ENCODE measurements at regions not wholly inside any gene's neighbourhood (a gene's known extent, or its start where the extent isn't known, plus 50 kb on each side); places are given as distances from the start of the nearest gene placed in this dataset.
A peak's percentile ranks its signal among the peaks of the same experiment; 100 is the strongest.

GRCh38 chr6:170203212-170203611 lies 87.7 kb downstream of the DLL1 start:
- Histone ChIP-seq H3K4me3 (ENCODE audit: low read depth, low read length) (no peak overlapping the region), H3K27me3 (ENCODE audit: control insufficient read depth, insufficient read depth, low read length) (no peaks in the 10 kb centered on the region), H3K36me3 (ENCODE audit: control insufficient read depth, insufficient read depth, low read length) (no peaks in the 10 kb centered on the region)
- DNase-seq (ENCODE audit: low read depth) (no peak), FAIRE-seq (no peak)
- TF ChIP-seq CTCF (IDR thresholded peaks at IDR 0.05; ENCODE audit: insufficient read depth, low read length, severe bottlenecking) = no peak

- TF ChIP-seq CTCF (IDR thresholded peaks at IDR 0.05; ENCODE audit: insufficient read depth, low read length, severe bottlenecking) = no peak
- FAIRE-seq (peak; percentile 73), DNase-seq (ENCODE audit: low read depth) (no peak)
- Histone ChIP-seq H3K36me3 (ENCODE audit: control insufficient read depth, insufficient read depth, low read length) (no peaks in the 10 kb centered on the region), H3K4me3 (ENCODE audit: low read depth, low read length) (no peak overlapping the region), H3K27me3 (ENCODE audit: control insufficient read depth, insufficient read depth, low read length) (no peaks in the 10 kb centered on the region)
Observed at GRCh38 chr6:170202416-170203135, 88.3 kb downstream of the DLL1 start.

- Histone ChIP-seq H3K27me3 (ENCODE audit: control insufficient read depth, insufficient read depth, low read length) (no peaks in the 10 kb centered on the region), H3K36me3 (ENCODE audit: control insufficient read depth, insufficient read depth, low read length) (no peaks in the 10 kb centered on the region), H3K4me3 (ENCODE audit: low read depth, low read length) (no peak overlapping the region)
- FAIRE-seq = no peak
- TF ChIP-seq CTCF (IDR thresholded peaks at IDR 0.05; ENCODE audit: insufficient read depth, low read length, severe bottlenecking) = no peak
- DNase-seq (ENCODE audit: low read depth) = no peak
Observed at GRCh38 chr6:170201361-170201760, 89.5 kb downstream of the DLL1 start.

GRCh38 chr6:170200458-170200891 lies 90.4 kb downstream of the DLL1 start:
- no peaks in the 10 kb centered on the region for H3K27me3 ChIP-seq (ENCODE audit: control insufficient read depth, insufficient read depth, low read length)
- DNase-seq (ENCODE audit: low read depth) = peak; percentile 32
- H3K4me3 ChIP-seq (ENCODE audit: low read depth, low read length) = no peak overlapping the region
- no peak for FAIRE-seq
- H3K36me3 ChIP-seq (ENCODE audit: control insufficient read depth, insufficient read depth, low read length) = no peaks in the 10 kb centered on the region
- TF ChIP-seq CTCF (IDR thresholded peaks at IDR 0.05; ENCODE audit: insufficient read depth, low read length, severe bottlenecking) = no peak

- Histone ChIP-seq H3K4me3 (ENCODE audit: low read depth, low read length) (no peak overlapping the region), H3K36me3 (ENCODE audit: control insufficient read depth, insufficient read depth, low read length) (no peaks in the 10 kb centered on the region), H3K27me3 (ENCODE audit: control insufficient read depth, insufficient read depth, low read length) (no peaks in the 10 kb centered on the region)
- no peak for FAIRE-seq
- no peak for DNase-seq (ENCODE audit: low read depth)
- TF ChIP-seq CTCF (IDR thresholded peaks at IDR 0.05; ENCODE audit: insufficient read depth, low read length, severe bottlenecking) = no peak
Observed at GRCh38 chr6:170199716-170200115, 91.2 kb downstream of the DLL1 start.

GRCh38 chr6:170198298-170198697 lies 92.6 kb downstream of the DLL1 start:
- TF ChIP-seq CTCF (IDR thresholded peaks at IDR 0.05; ENCODE audit: insufficient read depth, low read length, severe bottlenecking) = no peak
- FAIRE-seq = no peak
- Histone ChIP-seq H3K4me3 (ENCODE audit: low read depth, low read length) (no peak overlapping the region), H3K36me3 (ENCODE audit: control insufficient read depth, insufficient read depth, low read length) (no peaks in the 10 kb centered on the region), H3K27me3 (ENCODE audit: control insufficient read depth, insufficient read depth, low read length) (no peaks in the 10 kb centered on the region)
- no peak for DNase-seq (ENCODE audit: low read depth)
